ES-I3 (cell line): ENCODE measurements at regions not wholly inside any gene's neighbourhood (a gene's known extent, or its start where the extent isn't known, plus 50 kb on each side); places are given as distances from the start of the nearest gene placed in this dataset.
"Not testable (repeated sequence)": the region's sequence is repeated elsewhere in the genome, so short reads cannot be mapped to it uniquely, and the experiment has no call there.

Source experiments
- H3K36me3 ChIP-seq: 2 replicates; pipeline ENCODE4 v1.6.1; 2013; ENCODE audit warnings: mild to moderate bottlenecking, low read length, control low read depth, moderate library complexity; ENCODE audit not compliant: insufficient read depth
- H3K4me1 ChIP-seq: 2 replicates; pipeline ENCODE4 v1.6.1; 2013; ENCODE audit warnings: mild to moderate bottlenecking, control low read depth, low read length; ENCODE audit not compliant: insufficient read depth
- H3K9ac ChIP-seq: 2 replicates; pipeline ENCODE4 v1.6.1; 2013; ENCODE audit warnings: low read depth, mild to moderate bottlenecking, low read length, moderate library complexity
- H3K9me3 ChIP-seq: 2 replicates; pipeline ENCODE4 v1.6.1; 2013; ENCODE audit warnings: mild to moderate bottlenecking, low read length, moderate library complexity; ENCODE audit not compliant: control insufficient read depth, insufficient read depth

GRCh38 chrX:45591650-45592049 is 391.0 kb upstream of the DIPK2B start:
- Histone ChIP-seq H3K9ac (no peak overlapping the region), H3K4me1 (no peaks in the 10 kb centered on the region), H3K9me3 (no peaks in the 10 kb centered on the region; the same call in none of the 2 replicates), H3K36me3 (no peaks in the 10 kb centered on the region)

GRCh38 chrX:45584717-45585116 is 384.0 kb upstream of the DIPK2B start:
- no peak overlapping the region for H3K9ac ChIP-seq
- H3K4me1 ChIP-seq: no peaks in the 10 kb centered on the region
- no peaks in the 10 kb centered on the region for H3K36me3 ChIP-seq
- peaks cover under 1% of the 10 kb centered on the region; the same call in 1 of the 2 replicates for H3K9me3 ChIP-seq

GRCh38 chrX:45577361-45577760 is 376.7 kb upstream of the DIPK2B start:
- H3K36me3 ChIP-seq: no peaks in the 10 kb centered on the region
- H3K9me3 ChIP-seq: peaks cover 3% of the 10 kb centered on the region; the same call in 1 of the 2 replicates
- no peak overlapping the region for H3K9ac ChIP-seq
- H3K4me1 ChIP-seq: no peaks in the 10 kb centered on the region

GRCh38 chrX:45571453-45571852 is 370.8 kb upstream of the DIPK2B start:
- Histone ChIP-seq H3K36me3 (no peaks in the 10 kb centered on the region), H3K9me3 (no peaks in the 10 kb centered on the region), H3K9ac (no peak overlapping the region)

GRCh38 chrX:45566456-45566855 is 365.8 kb upstream of the DIPK2B start:
- Histone ChIP-seq H3K4me1 (no peaks in the 10 kb centered on the region), H3K9me3 (no peaks in the 10 kb centered on the region), H3K9ac (no peak overlapping the region), H3K36me3 (no peaks in the 10 kb centered on the region)

More at GRCh38 chrX:45571453-45571852, 370.8 kb upstream of the DIPK2B start:
- no peaks in the 10 kb centered on the region for H3K4me1 ChIP-seq

- Histone ChIP-seq H3K4me1 (no peaks in the 10 kb centered on the region), H3K9ac (no peak overlapping the region), H3K9me3 (no peaks in the 10 kb centered on the region), H3K36me3 (no peaks in the 10 kb centered on the region)
Observed at GRCh38 chrX:45557387-45557786, 356.7 kb upstream of the DIPK2B start.

- Histone ChIP-seq H3K4me1 (no peaks in the 10 kb centered on the region), H3K9me3 (no peaks in the 10 kb centered on the region), H3K9ac (no peak overlapping the region), H3K36me3 (no peaks in the 10 kb centered on the region)
Observed at GRCh38 chrX:45554736-45555135, 354.1 kb upstream of the DIPK2B start.

- Histone ChIP-seq H3K9ac (no peak overlapping the region), H3K4me1 (no peaks in the 10 kb centered on the region), H3K9me3 (no peaks in the 10 kb centered on the region), H3K36me3 (no peaks in the 10 kb centered on the region)
Observed at GRCh38 chrX:45553417-45553816, 352.7 kb upstream of the DIPK2B start.

- H3K9ac ChIP-seq, H3K36me3 ChIP-seq: not testable (repeated sequence)
- H3K9me3 ChIP-seq: peaks cover 13% of the 10 kb centered on the region
Observed at GRCh38 chrX:45546697-45547096, 346.0 kb upstream of the DIPK2B start.

GRCh38 chrX:45540181-45540580 is 339.5 kb upstream of the DIPK2B start:
- H3K4me1 ChIP-seq: no peaks in the 10 kb centered on the region
- H3K36me3 ChIP-seq: no peaks in the 10 kb centered on the region
- H3K9me3 ChIP-seq: no peaks in the 10 kb centered on the region; the same call in 1 of the 2 replicates
- no peak overlapping the region for H3K9ac ChIP-seq

More at GRCh38 chrX:45546697-45547096, 346.0 kb upstream of the DIPK2B start:
- not testable (repeated sequence) for H3K4me1 ChIP-seq

- Histone ChIP-seq H3K9ac (no peak overlapping the region), H3K9me3 (no peaks in the 10 kb centered on the region; the same call in 1 of the 2 replicates), H3K36me3 (no peaks in the 10 kb centered on the region), H3K4me1 (no peaks in the 10 kb centered on the region)
Observed at GRCh38 chrX:45537936-45538335, 337.3 kb upstream of the DIPK2B start.

- Histone ChIP-seq H3K9me3 (no peaks in the 10 kb centered on the region; the same call in 1 of the 2 replicates), H3K4me1 (no peaks in the 10 kb centered on the region)
Observed at GRCh38 chrX:45527834-45528233, 327.2 kb upstream of the DIPK2B start.

GRCh38 chrX:45524805-45525204 is 324.1 kb upstream of the DIPK2B start:
- H3K9ac ChIP-seq: no peak overlapping the region
- H3K9me3 ChIP-seq: no peaks in the 10 kb centered on the region; the same call in 1 of the 2 replicates
- no peaks in the 10 kb centered on the region for H3K4me1 ChIP-seq
- no peaks in the 10 kb centered on the region for H3K36me3 ChIP-seq

More at GRCh38 chrX:45527834-45528233, 327.2 kb upstream of the DIPK2B start:
- no peaks in the 10 kb centered on the region for H3K36me3 ChIP-seq
- H3K9ac ChIP-seq: no peak overlapping the region

GRCh38 chrX:45524296-45524695 is 323.6 kb upstream of the DIPK2B start:
- Histone ChIP-seq H3K4me1 (no peaks in the 10 kb centered on the region), H3K9me3 (no peaks in the 10 kb centered on the region; the same call in 1 of the 2 replicates), H3K9ac (no peak overlapping the region), H3K36me3 (no peaks in the 10 kb centered on the region)

- Histone ChIP-seq H3K9me3 (no peaks in the 10 kb centered on the region; the same call in 1 of the 2 replicates), H3K9ac (no peak overlapping the region), H3K36me3 (no peaks in the 10 kb centered on the region), H3K4me1 (peaks cover 4% of the 10 kb centered on the region; the same call in 1 of the 2 replicates)
Observed at GRCh38 chrX:45518552-45518951, 317.9 kb upstream of the DIPK2B start.
